GM12891 (cell line): ENCODE measurements at regions not wholly inside any gene's neighbourhood (a gene's known extent, or its start where the extent isn't known, plus 50 kb on each side); places are given as distances from the start of the nearest gene placed in this dataset.

ENCODE experiments used
- PAX5 ChIP-seq: IDR thresholded peaks from 2 replicates; pipeline ENCODE4 v1.6.1; 2011; ENCODE audit warnings: low read length, moderate library complexity, mild to moderate bottlenecking; ENCODE audit not compliant: insufficient read depth, severe bottlenecking
- POLR2A ChIP-seq: IDR thresholded peaks from 2 replicates; pipeline ENCODE4 v1.6.1; 2011; ENCODE audit warnings: low read depth, low read length, control low read depth
- POLR2AphosphoS5 ChIP-seq: IDR thresholded peaks from 2 replicates; pipeline ENCODE4 v1.6.1; 2011; ENCODE audit warnings: low read depth, low read length, control low read depth

GRCh38 chr13:89902223-89902622 lies 1445.3 kb upstream of the MIR17HG start:
- TF ChIP-seq POLR2AphosphoS5 (no peak), POLR2A (no peak), PAX5 (no peak)
